ENCODE measurements at regions not wholly inside any gene's neighbourhood (a gene's known extent, or its start where the extent isn't known, plus 50 kb on each side); places are given as distances from the start of the nearest gene placed in this dataset.

GRCh38 chr14:54256156-54256555 is 140.7 kb upstream of the CDKN3 start:
- TF ChIP-seq EZH2phosphoT487 (IDR thresholded peaks at IDR 0.05; ENCODE audit: insufficient read depth, low read depth) = no peak
- no peak for TF ChIP-seq EZH2 (IDR thresholded peaks at IDR 0.05; ENCODE audit: insufficient read depth, poor library complexity, severe bottlenecking)

Data from GM23248 (cell line).